Stimulated activated CD4-positive, alpha-beta T cell treated with anti-CD3 and anti-CD28 coated beads, Interleukin-2, amount 100 ng/mL, for 48 hours (primary cell): ENCODE measurements at regions not wholly inside any gene's neighbourhood (a gene's known extent, or its start where the extent isn't known, plus 50 kb on each side); places are given as distances from the start of the nearest gene placed in this dataset.

Experiments
- DNase-seq, 2 donors: peaks; one replicate each; pipeline ENCODE4 v3.0.0-alpha.2; 2020

GRCh38 chr14:87712396-87713090 is 280.4 kb downstream of the GALC start:
- DNase-seq, result no peak

GRCh38 chr14:87705439-87705896 is 287.5 kb downstream of the GALC start:
- no peak for DNase-seq

GRCh38 chr14:87698481-87698880 is 294.5 kb downstream of the GALC start:
- no peak for DNase-seq

- DNase-seq, result no peak
Measured at GRCh38 chr14:87696485-87696884, 296.5 kb downstream of the GALC start.

GRCh38 chr14:87691042-87691881 is 301.7 kb downstream of the GALC start:
- DNase-seq, result no peak

GRCh38 chr14:87690076-87690613 is 302.8 kb downstream of the GALC start:
- DNase-seq, result no peak

- DNase-seq, result no peak
Measured at GRCh38 chr14:87688524-87688923, 304.5 kb downstream of the GALC start.

- no peak for DNase-seq
Measured at GRCh38 chr14:87687420-87687819, 305.6 kb downstream of the GALC start.

GRCh38 chr14:87686746-87687145 is 306.2 kb downstream of the GALC start:
- no peak for DNase-seq

- no peak for DNase-seq
Measured at GRCh38 chr14:87679866-87680265, 313.1 kb downstream of the GALC start.

GRCh38 chr14:87678624-87679023 is 314.4 kb downstream of the GALC start:
- no peak for DNase-seq

GRCh38 chr14:87676814-87677437 is 316.1 kb downstream of the GALC start:
- no peak for DNase-seq

- no peak for DNase-seq
Measured at GRCh38 chr14:87667659-87668058, 325.3 kb downstream of the GALC start.

GRCh38 chr14:87656315-87656714 is 336.7 kb downstream of the GALC start:
- no peak for DNase-seq

GRCh38 chr14:87652278-87652677 is 340.7 kb downstream of the GALC start:
- DNase-seq, result no peak

- DNase-seq, result no peak
Measured at GRCh38 chr14:87644689-87645088, 348.3 kb downstream of the GALC start.

GRCh38 chr14:87643005-87643404 is 350.0 kb downstream of the GALC start:
- DNase-seq, result no peak

- no peak for DNase-seq
Measured at GRCh38 chr14:87640553-87640952, 352.4 kb downstream of the GALC start.

- DNase-seq, result no peak
Measured at GRCh38 chr14:87638196-87638595, 354.8 kb downstream of the GALC start.

GRCh38 chr14:87635442-87635841 is 357.5 kb downstream of the GALC start:
- DNase-seq, result no peak

- no peak for DNase-seq
Measured at GRCh38 chr14:87632796-87633195, 360.2 kb downstream of the GALC start.

GRCh38 chr14:87630846-87631245 is 362.1 kb downstream of the GALC start:
- DNase-seq, result no peak

- DNase-seq, result no peak
Measured at GRCh38 chr14:87629788-87630187, 363.2 kb downstream of the GALC start.

GRCh38 chr14:87628780-87629179 is 364.2 kb downstream of the GALC start:
- DNase-seq, result no peak
